Gastrocnemius medialis (tissue), 4 donors: ENCODE measurements at regions not wholly inside any gene's neighbourhood (a gene's known extent, or its start where the extent isn't known, plus 50 kb on each side); places are given as distances from the start of the nearest gene placed in this dataset.

Experiments
- ATAC-seq, 2 donors: fragments of 150-250 bp; one replicate each; pipeline ENCODE4 v1.9.1; 2016
- DNase-seq, 2 donors: peaks; one replicate each; pipeline ENCODE4 v3.0.0-alpha.2; 2019
- H3K27ac ChIP-seq, 4 donors: fragments of 200-600 bp; sonication (generic); 1 replicate in 1 of 4; 2 replicates in 3 of 4; pipeline ENCODE4 v1.5.1; 2016 to 2018; ENCODE audit warnings: mild to moderate bottlenecking in 2 of 4, moderate library complexity in 1 of 4
- H3K27me3 ChIP-seq, 3 donors: fragments of 200-600 bp; sonication (generic) in 2 of 3; 1 replicate in 1 of 3; 2 replicates in 2 of 3; pipeline versions ENCODE4 v1.5.1 to v1.6.0; 2016 to 2019; ENCODE audit warnings: mild to moderate bottlenecking in 1 of 3, moderate library complexity in 1 of 3
- H3K36me3 ChIP-seq, 2 donors: fragments of 200-600 bp; sonication (generic) in 1 of 2; one replicate each; pipeline ENCODE4 v1.5.1; 2017 to 2018
- H3K4me1 ChIP-seq, 2 donors: fragments of 200-600 bp; sonication (generic) in 1 of 2; one replicate each; pipeline ENCODE4 v1.5.1; 2016 to 2017; ENCODE audit warnings: mild to moderate bottlenecking in 2 of 2
- H3K4me3 ChIP-seq, 4 donors: fragments of 200-600 bp; sonication (generic) in 3 of 4; 1 replicate in 1 of 4; 2 replicates in 3 of 4; pipeline ENCODE4 v1.5.1; 2016 to 2019; ENCODE audit warnings: mild to moderate bottlenecking in 2 of 4
- H3K9me3 ChIP-seq, 3 donors: fragments of 200-600 bp; sonication (generic) in 2 of 3; 1 replicate in 1 of 3; 2 replicates in 2 of 3; pipeline ENCODE4 v1.5.1; 2016 to 2019
- POLR2A ChIP-seq, 2 donors: fragments of 450-650 bp; IDR thresholded peaks; one replicate each; pipeline ENCODE4 v1.6.1; 2017; ENCODE audit warnings: antibody characterized with exemption in 2 of 2, mild to moderate bottlenecking in 2 of 2, moderate library complexity in 2 of 2
- in situ Hi-C, 4 donors: fragments of 200-750 bp; cut with MboI; loops; one replicate each; pipeline versions ENCODE4 v1.15.0 to v1.8.0; 2017; ENCODE audit warnings: low sequenced_read_pairs in 4 of 4
- intact Hi-C: fragments of 100-400 bp; cut with DNase I; formaldehyde crosslinking; loops from one replicate; pipeline ENCODE4 v1.15.1; 2023; ENCODE audit warnings: low total_unique reads
- TF ChIP-seq, protein P1 (sequence below), 5 experiments: fragments of 450-650 bp in 3 of 5; fragments of 200-600 bp in 2 of 5; sonication (generic) in 2 of 5; IDR thresholded peaks in 4 of 5; conservative IDR thresholded peaks in 1 of 5; 1 replicate in 4 of 5; 2 replicates in 1 of 5; pipeline ENCODE4 v1.5.1; 2016 to 2019; ENCODE audit warnings: antibody characterized with exemption in 5 of 5, mild to moderate bottlenecking in 3 of 5, moderate library complexity in 3 of 5

DNA sequence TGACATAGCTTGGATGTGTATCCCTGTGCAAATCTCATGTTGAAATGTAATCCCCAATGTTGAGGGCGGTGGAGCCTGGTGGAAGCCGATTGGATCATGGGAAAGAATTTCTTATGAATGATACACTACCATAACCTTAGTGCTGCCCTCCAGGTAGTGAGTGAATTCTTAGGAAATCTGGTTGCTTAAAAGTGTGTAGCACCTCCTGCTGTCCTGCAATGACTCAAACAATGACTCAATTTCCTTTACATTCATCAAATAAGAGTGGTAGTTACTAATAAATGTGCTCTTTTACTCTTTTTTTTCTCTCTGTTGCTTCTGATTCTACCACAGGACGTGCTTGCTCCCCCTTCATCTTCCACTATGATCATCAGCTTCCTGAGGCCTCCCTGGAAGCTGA lies 1696.0 kb upstream of the CDH9 start:
- Histone ChIP-seq H3K36me3 (no peaks in the 10 kb centered on the region), H3K4me3 (no peak overlapping the region), H3K27ac (no peak overlapping the region), H3K4me1 (no peaks in the 10 kb centered on the region), H3K27me3 (no peaks in the 10 kb centered on the region), H3K9me3 (no peaks in the 10 kb centered on the region)
- intact Hi-C loops: no loop called here
- in situ Hi-C loops: no loop called here
- DNase-seq: no peak
- ATAC-seq: no peak
- TF ChIP-seq, protein P1, sequence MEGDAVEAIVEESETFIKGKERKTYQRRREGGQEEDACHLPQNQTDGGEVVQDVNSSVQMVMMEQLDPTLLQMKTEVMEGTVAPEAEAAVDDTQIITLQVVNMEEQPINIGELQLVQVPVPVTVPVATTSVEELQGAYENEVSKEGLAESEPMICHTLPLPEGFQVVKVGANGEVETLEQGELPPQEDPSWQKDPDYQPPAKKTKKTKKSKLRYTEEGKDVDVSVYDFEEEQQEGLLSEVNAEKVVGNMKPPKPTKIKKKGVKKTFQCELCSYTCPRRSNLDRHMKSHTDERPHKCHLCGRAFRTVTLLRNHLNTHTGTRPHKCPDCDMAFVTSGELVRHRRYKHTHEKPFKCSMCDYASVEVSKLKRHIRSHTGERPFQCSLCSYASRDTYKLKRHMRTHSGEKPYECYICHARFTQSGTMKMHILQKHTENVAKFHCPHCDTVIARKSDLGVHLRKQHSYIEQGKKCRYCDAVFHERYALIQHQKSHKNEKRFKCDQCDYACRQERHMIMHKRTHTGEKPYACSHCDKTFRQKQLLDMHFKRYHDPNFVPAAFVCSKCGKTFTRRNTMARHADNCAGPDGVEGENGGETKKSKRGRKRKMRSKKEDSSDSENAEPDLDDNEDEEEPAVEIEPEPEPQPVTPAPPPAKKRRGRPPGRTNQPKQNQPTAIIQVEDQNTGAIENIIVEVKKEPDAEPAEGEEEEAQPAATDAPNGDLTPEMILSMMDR (IDR thresholded peaks at IDR 0.05 in 4 of 5, conservative IDR thresholded peaks at IDR 0.05 in 1 of 5): no peak
- TF ChIP-seq POLR2A (IDR thresholded peaks at IDR 0.05): no peak

DNA sequence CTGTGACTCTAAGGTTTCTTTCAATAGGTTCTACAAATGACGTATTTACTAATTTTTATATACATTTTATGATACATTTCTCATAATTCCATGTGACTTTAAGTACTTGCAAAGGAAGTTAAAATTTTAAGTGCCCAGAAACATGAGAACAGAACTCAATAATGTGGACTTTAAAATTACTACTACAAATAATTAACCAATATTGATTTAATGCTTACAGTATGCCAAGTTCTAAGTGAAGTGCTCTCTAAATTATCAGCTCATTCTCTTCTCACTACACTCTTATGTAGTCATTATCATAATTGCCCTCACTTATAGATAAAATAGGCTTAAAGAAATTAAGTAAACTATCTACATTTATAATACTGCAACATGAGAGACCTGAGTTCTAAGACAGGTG lies 1690.7 kb upstream of the CDH9 start:
- no peak overlapping the region for H3K4me3 ChIP-seq
- H3K4me1 ChIP-seq: no peaks in the 10 kb centered on the region
- H3K27ac ChIP-seq: no peak overlapping the region
- intact Hi-C loops: no loop called here
- DNase-seq: no peak
- no peaks in the 10 kb centered on the region for H3K27me3 ChIP-seq
- no peaks in the 10 kb centered on the region for H3K36me3 ChIP-seq
- TF ChIP-seq, protein P1 (IDR thresholded peaks at IDR 0.05 in 4 of 5, conservative IDR thresholded peaks at IDR 0.05 in 1 of 5): no peak
- no peak for TF ChIP-seq POLR2A (IDR thresholded peaks at IDR 0.05)
- in situ Hi-C loops: no loop called here
- ATAC-seq: no peak
- H3K9me3 ChIP-seq: no peaks in the 10 kb centered on the region

DNA sequence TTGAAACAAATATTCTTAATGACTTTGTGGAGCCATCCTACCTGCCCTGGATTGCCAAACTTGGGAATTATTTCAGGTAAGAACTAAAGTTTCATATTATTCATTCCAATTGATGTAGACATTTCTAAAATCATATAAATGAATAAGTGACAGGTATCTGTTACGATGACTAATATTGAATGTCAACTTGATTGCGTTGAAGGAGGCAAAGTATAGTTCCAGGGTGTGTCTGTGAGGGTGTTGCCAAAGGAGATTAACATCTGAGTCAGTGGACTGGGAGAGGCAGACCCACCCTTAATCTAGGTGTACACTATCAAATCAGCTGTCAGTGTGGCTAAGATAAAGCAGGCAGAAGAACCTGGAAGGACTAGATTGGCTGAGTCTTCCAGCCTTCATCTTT lies 1688.4 kb upstream of the CDH9 start:
- in situ Hi-C loops (no loop called here), intact Hi-C loops (no loop called here)
- Histone ChIP-seq H3K36me3 (no peaks in the 10 kb centered on the region), H3K27me3 (no peaks in the 10 kb centered on the region), H3K4me1 (no peaks in the 10 kb centered on the region), H3K27ac (no peak overlapping the region), H3K4me3 (no peak overlapping the region), H3K9me3 (no peaks in the 10 kb centered on the region)
- ATAC-seq: no peak
- no peak for DNase-seq
- TF ChIP-seq, protein P1 (IDR thresholded peaks at IDR 0.05 in 4 of 5, conservative IDR thresholded peaks at IDR 0.05 in 1 of 5): no peak
- no peak for TF ChIP-seq POLR2A (IDR thresholded peaks at IDR 0.05)

DNA sequence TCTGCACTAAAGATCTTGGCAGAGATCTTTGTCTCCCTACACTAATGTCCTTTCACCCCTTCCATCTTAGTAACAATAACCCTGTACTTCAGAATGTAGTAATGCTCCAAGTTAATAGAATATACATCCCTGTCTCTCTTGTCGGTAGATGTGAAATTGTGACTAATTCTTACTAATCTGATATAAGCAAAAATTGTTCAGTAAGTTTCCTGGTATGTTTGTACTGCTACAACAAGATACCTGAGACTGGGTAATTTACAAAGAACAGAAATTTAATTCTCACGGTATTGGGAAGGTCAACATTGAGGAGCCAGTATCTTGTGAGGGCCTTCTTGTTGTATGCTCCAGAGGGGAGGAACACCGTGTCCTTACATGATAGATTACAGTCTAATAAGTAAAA lies 1686.6 kb upstream of the CDH9 start:
- ATAC-seq (no peak), DNase-seq (no peak)
- H3K4me3 ChIP-seq: no peak overlapping the region
- H3K27ac ChIP-seq: no peak overlapping the region
- in situ Hi-C loops (no loop called here), intact Hi-C loops (no loop called here)
- no peak for TF ChIP-seq POLR2A (IDR thresholded peaks at IDR 0.05)
- TF ChIP-seq, protein P1 (IDR thresholded peaks at IDR 0.05 in 4 of 5, conservative IDR thresholded peaks at IDR 0.05 in 1 of 5): no peak
- H3K36me3 ChIP-seq: no peaks in the 10 kb centered on the region
- no peaks in the 10 kb centered on the region for H3K9me3 ChIP-seq
- H3K4me1 ChIP-seq: no peaks in the 10 kb centered on the region
- H3K27me3 ChIP-seq: no peaks in the 10 kb centered on the region

GRCh38 chr5:28714907-28715698 lies 1676.7 kb upstream of the CDH9 start:
- no peak for TF ChIP-seq POLR2A (IDR thresholded peaks at IDR 0.05)
- TF ChIP-seq, protein P1 (IDR thresholded peaks at IDR 0.05 in 4 of 5, conservative IDR thresholded peaks at IDR 0.05 in 1 of 5): no peak
- Histone ChIP-seq H3K9me3 (no peaks in the 10 kb centered on the region), H3K4me3 (no peak overlapping the region), H3K27ac (no peak overlapping the region), H3K36me3 (no peaks in the 10 kb centered on the region), H3K27me3 (no peaks in the 10 kb centered on the region), H3K4me1 (no peaks in the 10 kb centered on the region)
- no peak for ATAC-seq
- no peak for DNase-seq
- intact Hi-C loops: no loop called here
- in situ Hi-C loops: no loop called here
